Activated CD8-positive, alpha-beta memory T cell treated with anti-CD3 and anti-CD28 coated beads for 1 hour (primary cell): ENCODE measurements at regions not wholly inside any gene's neighbourhood (a gene's known extent, or its start where the extent isn't known, plus 50 kb on each side); places are given as distances from the start of the nearest gene placed in this dataset.

Source experiments
- DNase-seq, 2 donors: peaks; one replicate each; pipeline ENCODE4 v3.0.0-alpha.2; 2020; ENCODE audit warnings: low read depth in 1 of 2; ENCODE audit errors: extremely low read depth in 1 of 2

GRCh38 chr1:234887016-234887900 is 241.4 kb downstream of the TOMM20 start:
- no peak for DNase-seq

DNA sequence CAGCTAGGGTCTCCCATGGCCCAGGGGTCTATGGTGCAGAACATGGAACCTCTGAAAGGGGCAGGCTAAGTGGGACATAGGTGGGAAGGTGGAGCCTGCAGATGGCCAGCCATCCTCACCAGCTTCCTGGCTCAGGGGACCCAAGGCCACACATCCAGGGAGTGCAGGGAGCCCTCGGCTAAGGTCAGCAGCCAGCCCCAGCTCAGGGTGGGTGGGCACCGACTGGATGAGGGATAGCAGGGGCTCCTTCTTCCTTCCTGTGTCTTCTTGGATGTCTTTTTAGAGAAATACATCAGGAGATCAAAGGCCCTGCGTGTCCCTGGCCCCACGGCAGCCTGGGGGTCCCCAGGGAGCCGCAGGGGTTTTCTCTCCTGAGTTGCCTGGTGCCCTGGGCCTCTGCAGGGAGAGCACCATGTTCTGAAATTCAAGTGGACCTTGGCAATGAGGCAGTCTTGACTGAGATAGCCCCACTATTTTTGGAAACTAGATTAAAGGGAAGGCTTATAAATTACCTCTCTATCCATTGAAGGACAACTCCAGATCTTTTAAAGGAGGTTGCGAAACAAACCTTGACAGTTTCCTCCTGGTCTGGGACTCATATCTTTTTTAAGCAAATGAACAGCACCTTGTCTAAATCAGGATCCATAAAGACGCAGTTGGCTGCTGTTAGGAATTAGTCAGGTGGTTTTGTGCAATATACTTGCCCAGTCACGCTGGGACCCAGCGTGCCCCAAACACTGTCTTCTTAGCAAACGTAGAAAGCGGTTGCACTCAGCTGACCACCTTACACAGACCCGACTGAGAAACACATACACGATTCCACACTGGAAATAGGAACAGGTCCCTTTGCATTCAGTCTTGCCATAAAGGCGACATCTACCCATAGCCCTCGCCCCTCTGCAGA is 242.3 kb downstream of the TOMM20 start:
- no peak for DNase-seq

- no peak for DNase-seq
Measured at GRCh38 chr1:234885601-234886000, 243.0 kb downstream of the TOMM20 start.

DNA sequence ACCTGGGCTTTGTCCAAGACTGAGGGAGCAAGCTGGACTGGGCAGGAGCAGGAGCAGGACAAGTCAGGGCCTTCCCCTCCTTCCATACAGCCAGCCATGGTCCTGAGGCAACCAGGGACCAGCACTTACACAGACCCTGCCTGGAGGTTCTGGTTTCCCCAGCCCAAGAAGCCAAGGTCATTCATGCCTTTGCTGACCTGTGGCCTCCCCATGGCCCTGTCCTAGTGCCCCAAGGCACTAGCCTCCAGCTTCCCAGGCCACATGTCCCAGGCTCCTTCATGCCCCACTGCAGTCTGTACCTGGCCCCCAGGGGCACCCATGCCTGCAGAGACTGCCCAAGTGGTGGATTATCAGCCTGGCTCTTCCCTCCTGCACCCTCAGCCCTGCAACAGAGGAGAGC is 243.9 kb downstream of the TOMM20 start:
- no peak for DNase-seq

DNA sequence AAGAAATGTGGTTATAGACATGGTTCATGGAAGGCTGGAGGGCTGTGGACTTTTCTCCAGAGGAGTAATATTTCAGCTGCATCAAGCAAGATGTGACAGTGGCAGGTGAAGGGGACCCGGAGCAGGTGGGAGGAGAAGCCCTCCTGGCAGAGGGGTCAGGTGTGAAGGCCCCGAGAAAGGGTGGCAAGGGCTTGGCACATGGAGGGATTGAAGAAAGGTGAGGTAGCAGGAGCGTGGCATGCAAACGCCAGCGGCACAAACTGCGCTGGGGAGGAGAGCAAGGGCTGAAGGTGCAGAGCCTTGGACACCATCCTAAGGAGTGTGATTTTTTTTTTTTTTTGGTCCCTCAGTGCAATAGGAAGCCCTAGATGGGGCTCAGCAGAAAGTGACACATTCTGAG is 244.6 kb downstream of the TOMM20 start:
- no peak for DNase-seq

DNA sequence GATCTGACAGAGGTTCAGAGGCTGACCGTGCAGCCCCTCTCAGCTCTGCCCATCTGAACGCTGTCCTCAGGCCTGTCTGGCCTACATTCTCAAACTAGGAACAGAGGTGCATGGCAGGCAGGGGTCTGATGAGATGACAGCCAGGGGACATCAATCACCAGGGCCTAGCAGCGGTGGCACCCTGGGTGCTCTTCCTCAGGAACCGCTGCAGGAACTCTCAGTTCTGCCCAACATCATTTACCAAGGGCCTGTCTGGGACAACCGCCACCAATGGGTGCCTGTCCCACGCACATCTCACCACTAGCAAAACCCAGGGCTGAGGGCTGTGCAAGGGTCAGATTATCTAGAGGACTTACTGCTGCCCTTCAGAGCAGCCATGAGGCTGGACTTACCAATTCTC is 245.7 kb downstream of the TOMM20 start:
- DNase-seq, result no peak

DNA sequence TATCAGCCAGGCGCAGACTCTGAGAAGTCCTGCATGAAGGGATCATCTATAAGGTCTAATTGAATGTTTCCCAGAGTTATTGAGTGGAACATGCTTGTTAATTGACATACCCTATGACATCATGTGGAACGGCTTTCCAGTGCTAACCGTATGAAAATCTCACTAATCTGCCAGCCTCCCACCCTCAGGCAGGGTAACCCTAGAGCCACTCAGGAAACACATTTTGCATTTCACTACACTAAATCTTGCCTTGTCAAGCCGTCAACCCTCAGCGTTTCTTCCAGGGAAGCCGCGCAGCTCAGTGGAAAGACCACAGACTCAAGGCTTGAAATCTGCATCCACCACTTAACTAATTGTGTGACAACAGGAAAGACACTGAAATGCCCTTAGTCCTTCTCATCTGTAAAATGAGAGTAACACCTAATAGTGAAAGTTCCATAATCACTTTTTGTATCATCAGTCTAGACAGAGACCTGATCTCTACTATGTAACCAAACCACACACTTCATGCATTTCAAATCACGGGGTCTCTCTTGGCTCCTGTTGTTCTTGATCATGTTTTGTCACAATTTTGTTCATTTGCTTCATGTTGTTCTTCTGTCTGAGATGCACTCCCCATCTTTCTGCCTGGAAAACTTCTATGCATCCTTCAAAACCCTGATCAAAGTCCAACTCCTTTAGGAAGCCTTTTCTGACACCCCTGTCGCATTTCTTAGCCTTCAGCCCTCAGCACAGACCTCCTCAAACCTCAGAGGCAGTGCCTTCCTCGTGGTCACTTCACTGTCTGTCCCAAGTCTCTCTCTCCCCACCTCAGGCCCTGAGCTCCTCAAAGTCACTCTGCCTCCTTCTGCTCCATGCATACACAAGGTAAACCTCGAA is 246.5 kb downstream of the TOMM20 start:
- no peak for DNase-seq

GRCh38 chr1:234879147-234880080 is 249.2 kb downstream of the TOMM20 start:
- DNase-seq, result no peak

DNA sequence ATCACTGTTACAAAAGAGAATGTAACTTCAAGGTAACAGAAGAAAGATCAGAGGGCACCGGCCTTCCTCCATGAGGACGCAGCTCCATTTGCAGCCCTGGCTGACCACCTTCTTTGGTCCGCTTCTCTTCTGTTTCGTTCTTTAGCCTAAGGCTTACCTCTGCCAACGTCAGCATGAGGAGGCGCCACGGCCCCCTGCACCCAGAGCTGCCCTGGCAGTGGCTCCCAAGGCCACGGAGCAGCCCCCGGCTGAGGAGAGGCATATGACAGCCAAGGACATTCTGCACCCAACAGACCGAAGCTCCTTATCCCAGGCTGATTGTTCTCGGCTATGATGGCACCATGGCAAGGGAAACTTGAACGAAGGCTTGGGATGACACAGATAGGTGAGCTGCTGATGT is 250.3 kb downstream of the TOMM20 start:
- DNase-seq, result no peak

DNA sequence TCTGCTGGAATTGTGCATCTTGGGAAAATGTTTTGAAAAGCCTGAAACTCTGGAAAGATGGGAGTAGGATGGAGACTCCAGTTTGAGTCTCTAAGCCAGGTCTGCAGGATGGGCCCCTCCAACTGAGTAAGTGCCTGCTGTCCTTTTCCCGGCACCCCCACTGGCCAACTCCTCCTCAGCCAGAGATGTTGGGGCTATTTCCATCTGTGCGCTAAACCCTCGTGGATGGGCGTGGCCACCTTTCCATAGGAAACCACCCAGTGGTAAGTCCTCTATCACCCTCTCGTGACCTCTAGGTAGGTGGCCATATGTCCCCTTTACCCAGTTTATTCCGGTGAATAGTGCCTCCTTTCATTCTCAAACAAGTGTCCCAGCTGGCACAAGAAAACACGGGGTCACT is 250.9 kb downstream of the TOMM20 start:
- DNase-seq, result no peak

DNA sequence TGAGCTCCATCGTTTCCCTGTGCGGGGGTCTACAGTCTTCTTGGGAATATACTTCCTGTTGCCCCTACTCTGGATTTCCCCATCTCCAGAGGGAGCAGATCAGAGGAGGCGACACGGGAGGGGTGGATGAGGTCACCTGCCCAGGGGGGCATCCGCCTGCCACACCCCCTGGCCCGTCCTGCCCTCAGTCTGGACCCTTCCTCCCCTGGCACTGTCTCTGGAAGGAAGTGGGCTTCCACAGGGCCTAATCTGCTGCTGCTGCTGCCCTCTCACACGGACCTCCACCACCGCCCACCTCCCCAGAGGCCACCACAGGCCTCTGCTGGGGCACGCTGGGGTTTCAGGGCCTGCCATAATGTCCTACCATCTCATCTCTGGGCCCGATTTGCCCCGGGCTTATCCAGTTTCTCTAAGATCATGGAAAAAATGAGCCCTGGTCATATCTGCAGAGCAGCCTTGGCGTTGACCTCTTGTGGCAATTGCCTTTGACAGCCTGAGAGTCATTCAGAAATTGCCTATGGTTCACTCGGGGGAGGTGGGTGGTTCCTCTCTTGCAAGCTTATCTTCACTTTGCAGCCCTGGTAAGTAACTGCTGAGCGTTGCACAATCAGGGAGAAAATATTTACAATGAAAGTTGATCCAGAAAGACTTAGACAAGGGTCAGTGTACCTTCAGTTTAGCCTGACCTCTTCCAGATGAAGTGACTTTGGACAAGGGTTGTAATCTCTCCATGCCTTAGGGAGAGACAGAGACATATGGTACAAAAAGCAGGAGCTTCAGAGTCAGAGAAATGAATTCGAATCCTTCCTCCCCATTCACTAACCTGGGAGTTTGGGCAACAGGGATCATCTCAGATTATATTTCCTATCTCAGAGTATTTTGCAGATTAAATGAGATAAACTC is 252.4 kb downstream of the TOMM20 start:
- no peak for DNase-seq

DNA sequence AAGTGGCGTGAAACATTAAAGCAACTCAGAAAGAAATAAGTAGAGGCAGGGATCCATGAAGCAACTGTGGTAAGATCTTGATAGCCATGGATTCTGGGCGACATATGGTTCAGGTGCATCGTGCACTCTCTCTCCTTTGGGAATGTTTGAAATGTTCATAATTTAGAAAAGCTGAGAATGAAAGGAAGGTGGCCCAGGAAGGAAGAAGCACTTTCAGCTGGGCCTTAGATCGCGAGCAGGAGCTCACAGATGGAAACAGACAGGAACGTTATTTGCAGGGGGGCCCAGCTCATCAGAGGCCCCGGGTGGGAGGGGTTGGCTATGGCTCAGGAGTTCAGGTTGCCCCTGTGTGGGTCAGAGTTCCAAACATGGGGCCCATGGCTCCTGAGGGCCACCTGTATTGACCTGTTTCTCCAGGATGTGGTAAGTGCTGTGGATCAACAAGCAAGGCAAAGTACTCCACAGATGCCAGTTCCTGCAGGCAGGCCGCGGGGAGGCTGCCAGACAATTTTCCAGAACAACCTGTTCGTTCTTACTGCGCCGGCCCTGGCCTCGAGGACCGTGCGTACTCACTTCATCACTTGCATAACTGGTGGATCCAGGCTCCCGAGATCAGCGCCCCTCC is 253.2 kb downstream of the TOMM20 start:
- DNase-seq, result no peak

DNA sequence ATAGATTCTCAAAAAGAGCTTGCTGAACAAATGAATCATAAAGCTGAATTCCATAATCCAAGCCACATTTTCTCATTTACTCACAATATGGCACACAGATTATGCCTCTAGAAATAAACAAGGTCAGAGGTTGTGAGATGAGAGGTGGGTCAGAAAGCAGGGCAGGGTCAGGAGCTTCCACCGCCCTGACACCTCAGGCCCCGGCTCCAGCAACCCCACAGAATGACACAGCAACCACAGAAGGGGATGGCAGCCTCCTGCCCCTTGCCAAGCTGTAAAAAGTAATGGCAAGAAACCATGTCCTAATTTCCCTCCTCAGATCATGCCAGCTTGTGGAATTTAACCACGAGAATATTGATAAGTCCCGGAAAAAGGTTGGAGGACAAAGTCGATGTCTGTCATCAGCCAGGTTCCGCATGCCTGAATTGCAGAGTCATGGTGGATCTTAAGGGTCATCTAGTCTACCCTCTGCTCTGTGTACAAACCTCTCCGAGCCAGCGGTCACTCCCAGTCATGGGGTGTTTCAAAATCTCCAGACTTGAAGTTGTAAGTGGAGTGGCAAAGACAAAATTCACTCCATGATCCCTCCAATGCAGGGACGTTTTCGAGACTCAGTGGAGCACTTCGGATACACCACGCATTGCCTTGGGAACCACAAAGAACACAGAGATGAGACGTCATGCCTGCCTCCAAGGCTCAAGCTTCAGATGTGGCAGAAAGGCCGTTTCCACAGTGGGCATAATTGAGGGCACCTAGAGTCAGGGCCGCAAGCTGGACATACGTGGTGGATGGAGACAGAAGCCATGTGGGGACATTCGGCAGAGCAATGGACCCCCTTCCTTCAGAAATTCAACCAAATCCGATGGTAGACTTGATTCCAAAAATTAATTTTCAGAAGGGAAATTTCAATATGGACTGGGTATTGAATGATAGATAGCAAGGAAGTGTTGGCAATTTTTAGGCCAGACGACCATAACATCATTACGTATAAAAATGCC is 254.0 kb downstream of the TOMM20 start:
- DNase-seq, result no peak

DNA sequence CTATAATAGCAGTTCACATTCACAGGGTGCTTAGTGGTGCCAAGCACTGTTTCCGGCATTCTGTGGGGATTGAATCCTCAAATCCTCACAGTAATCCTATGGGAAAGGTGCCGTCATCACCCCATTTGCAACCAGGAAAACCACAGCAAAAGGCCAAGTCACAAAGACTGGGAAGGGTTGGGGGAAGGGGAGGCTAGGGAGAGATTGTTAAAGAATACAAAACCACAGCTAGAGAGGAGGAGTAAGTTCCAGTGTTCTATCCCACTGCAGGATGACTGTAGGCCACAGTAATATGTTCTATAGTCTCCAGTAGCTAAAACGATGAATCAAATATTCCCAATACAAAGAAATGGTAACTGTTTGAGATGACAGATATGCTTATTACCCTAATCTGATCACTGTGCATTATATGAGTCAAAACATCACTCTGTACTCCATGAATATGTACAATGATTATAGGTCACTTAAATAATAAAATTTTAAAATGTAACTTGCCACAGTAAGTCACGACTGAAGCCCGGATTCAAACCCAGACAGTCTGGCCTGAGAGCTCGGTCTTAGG is 256.8 kb downstream of the TOMM20 start:
- DNase-seq, result no peak

DNA sequence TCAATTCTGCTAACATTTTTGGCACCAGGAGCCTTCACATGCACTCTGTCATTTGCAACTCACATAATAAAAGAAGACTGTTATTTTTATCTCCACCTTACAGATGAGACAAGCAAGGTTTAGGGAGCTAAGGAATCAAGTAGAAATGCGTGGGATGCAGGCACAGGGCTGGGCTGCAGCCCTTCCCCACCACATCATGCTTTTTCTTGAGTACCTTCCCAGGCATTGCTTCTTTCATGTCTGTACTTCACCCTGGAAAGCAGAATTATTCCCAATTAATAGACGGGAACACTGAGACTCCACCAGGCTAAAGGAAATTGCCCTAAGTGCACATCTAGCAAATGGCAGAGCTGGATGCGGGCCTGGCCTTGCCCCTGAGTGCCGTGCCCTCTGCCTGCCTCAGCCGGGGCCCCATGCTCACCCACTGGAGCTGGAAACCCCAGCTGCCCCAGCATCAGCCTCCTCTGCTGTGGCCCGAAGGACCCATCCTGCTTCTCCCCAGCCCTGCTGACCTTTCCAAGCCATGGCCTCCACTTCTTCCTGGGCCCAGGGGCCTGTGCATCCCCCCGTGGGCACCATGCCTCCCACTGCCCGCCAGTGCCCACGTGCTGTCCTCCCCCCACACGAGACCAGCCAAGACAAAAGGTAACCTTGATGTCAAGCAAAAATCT is 257.5 kb downstream of the TOMM20 start:
- no peak for DNase-seq
